Spleen (tissue), 11 donors: ENCODE measurements at regions not wholly inside any gene's neighbourhood (a gene's known extent, or its start where the extent isn't known, plus 50 kb on each side); places are given as distances from the start of the nearest gene placed in this dataset.

Experiments used
- DNase-seq: peaks from one replicate; pipeline ENCODE4 v3.0.0-alpha.2; 2020
- H3K27ac ChIP-seq, 8 donors: fragments of 200-600 bp; sonication (generic) in 7 of 8; 1 replicate in 4 of 8; 2 replicates in 4 of 8; pipeline versions ENCODE4 v1.5.0 to v1.8.0; 2016 to 2021; ENCODE audit warnings: inconsistent platforms in 4 of 8, mild to moderate bottlenecking in 4 of 8, moderate library complexity in 1 of 8
- H3K27me3 ChIP-seq, 7 donors: fragments of 200-600 bp; sonication (generic) in 6 of 7; replicated peaks in 1 of 7; 1 replicate in 4 of 7; 2 replicates in 3 of 7; pipeline versions ENCODE4 v1.5.0 to v1.8.0; 2016 to 2021; ENCODE audit warnings: inconsistent platforms in 3 of 7, mild to moderate bottlenecking in 1 of 7
- H3K36me3 ChIP-seq, 6 donors: fragments of 200-600 bp; sonication (generic) in 5 of 6; 1 replicate in 4 of 6; 2 replicates in 2 of 6; pipeline versions ENCODE4 v1.5.0 to v1.8.0; 2016 to 2021; ENCODE audit warnings: inconsistent platforms in 2 of 6
- H3K4me1 ChIP-seq, 6 donors: fragments of 200-600 bp; sonication (generic) in 5 of 6; 1 replicate in 3 of 6; 2 replicates in 3 of 6; pipeline versions ENCODE4 v1.5.0 to v1.8.0; 2016 to 2021; ENCODE audit warnings: inconsistent platforms in 3 of 6
- H3K4me3 ChIP-seq, 8 donors: fragments of 200-600 bp; sonication (generic) in 7 of 8; 1 replicate in 4 of 8; 2 replicates in 4 of 8; pipeline versions ENCODE4 v1.5.0 to v1.8.0; 2016 to 2021; ENCODE audit warnings: inconsistent platforms in 4 of 8, mild to moderate bottlenecking in 4 of 8, moderate library complexity in 2 of 8
- H3K9me3 ChIP-seq, 8 donors: fragments of 200-600 bp; sonication (generic) in 7 of 8; 1 replicate in 4 of 8; 2 replicates in 4 of 8; pipeline versions ENCODE4 v1.5.0 to v1.8.0; 2016 to 2021; ENCODE audit warnings: inconsistent platforms in 4 of 8
- POLR2A ChIP-seq, 3 donors: fragments of 450-650 bp; IDR thresholded peaks; one replicate each; pipeline ENCODE4 v1.5.1; 2017; ENCODE audit warnings: antibody characterized with exemption in 3 of 3, mild to moderate bottlenecking in 1 of 3
- POLR2AphosphoS5 ChIP-seq, 3 donors: sonication (generic); formaldehyde crosslinking; IDR thresholded peaks; one replicate each; pipeline ENCODE4 v1.5.1; 2017; ENCODE audit warnings: antibody characterized with exemption in 3 of 3
- WGBS, 5 donors: extraction: QIAGEN DNeasy Blood & Tissue Kit in 3 of 5; methylation state at CpG; one replicate each; pipeline versions ENCODE4 v1.1.5 to v1.1.7; 2013 to 2018; 5-methylcytosine and 5-hydroxymethylcytosine counted together
- intact Hi-C: fragments of 100-400 bp; cut with DNase I; formaldehyde crosslinking; loops from one replicate; pipeline ENCODE4 v1.15.0; 2023; ENCODE audit warnings: low total_unique reads
- TF ChIP-seq, protein P1 (sequence below), 11 experiments: fragments of 200-600 bp in 7 of 11; fragments of 450-650 bp in 4 of 11; sonication (generic) in 4 of 11; IDR thresholded peaks in 8 of 11; conservative IDR thresholded peaks in 3 of 11; 1 replicate in 7 of 11; 2 replicates in 4 of 11; pipeline versions ENCODE4 v1.4.0 to v1.8.0; 2016 to 2021; ENCODE audit warnings: antibody characterized with exemption in 11 of 11, inconsistent platforms in 4 of 11, mild to moderate bottlenecking in 1 of 11
- donor health status: healthy with polysubstance abuse.
- donor health status: DM: no; HTN: no; CAD: no; lungs with moderate emphysema.
- donor health status: DM: no; HTN: no; CAD: no.
- donor health status: Bipolar disorder and iron deficiency.
- donor health status: healthy.
- donor health status: DM: no; HTN: no; CAD: no.
- donor health status: DM: yes; HTN: yes; CAD: no.

DNA sequence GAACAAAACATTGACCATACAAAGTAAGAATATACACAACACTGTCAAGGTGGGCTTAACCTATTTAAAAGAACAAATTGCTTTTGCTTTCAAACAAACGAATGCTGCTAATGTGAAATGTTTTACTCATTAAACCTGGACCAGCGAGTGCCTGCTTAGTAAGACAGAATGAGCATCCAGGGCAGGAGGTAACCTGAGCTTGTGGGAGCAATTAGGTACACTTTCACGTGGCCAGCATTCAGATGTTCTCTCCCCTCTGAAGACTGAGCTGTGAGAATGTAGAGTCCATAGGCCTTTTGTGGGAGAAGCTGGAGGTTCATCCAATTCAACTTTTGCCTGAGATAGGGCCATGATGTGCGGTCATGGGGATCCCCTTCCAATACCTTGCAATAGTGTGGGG, 266.5 kb downstream of the TSN start:
- no peak overlapping the region for H3K27ac ChIP-seq
- TF ChIP-seq POLR2A (IDR thresholded peaks at IDR 0.05), result no peak
- TF ChIP-seq, protein P1, sequence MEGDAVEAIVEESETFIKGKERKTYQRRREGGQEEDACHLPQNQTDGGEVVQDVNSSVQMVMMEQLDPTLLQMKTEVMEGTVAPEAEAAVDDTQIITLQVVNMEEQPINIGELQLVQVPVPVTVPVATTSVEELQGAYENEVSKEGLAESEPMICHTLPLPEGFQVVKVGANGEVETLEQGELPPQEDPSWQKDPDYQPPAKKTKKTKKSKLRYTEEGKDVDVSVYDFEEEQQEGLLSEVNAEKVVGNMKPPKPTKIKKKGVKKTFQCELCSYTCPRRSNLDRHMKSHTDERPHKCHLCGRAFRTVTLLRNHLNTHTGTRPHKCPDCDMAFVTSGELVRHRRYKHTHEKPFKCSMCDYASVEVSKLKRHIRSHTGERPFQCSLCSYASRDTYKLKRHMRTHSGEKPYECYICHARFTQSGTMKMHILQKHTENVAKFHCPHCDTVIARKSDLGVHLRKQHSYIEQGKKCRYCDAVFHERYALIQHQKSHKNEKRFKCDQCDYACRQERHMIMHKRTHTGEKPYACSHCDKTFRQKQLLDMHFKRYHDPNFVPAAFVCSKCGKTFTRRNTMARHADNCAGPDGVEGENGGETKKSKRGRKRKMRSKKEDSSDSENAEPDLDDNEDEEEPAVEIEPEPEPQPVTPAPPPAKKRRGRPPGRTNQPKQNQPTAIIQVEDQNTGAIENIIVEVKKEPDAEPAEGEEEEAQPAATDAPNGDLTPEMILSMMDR (IDR thresholded peaks at IDR 0.05 in 8 of 11, conservative IDR thresholded peaks at IDR 0.05 in 3 of 11), result no peak
- TF ChIP-seq POLR2AphosphoS5 (IDR thresholded peaks at IDR 0.05), result no peak
- 83 to 95% (median 89%) methylated on average over 4 of the region's 4 CpGs for WGBS, 5 donors

DNA sequence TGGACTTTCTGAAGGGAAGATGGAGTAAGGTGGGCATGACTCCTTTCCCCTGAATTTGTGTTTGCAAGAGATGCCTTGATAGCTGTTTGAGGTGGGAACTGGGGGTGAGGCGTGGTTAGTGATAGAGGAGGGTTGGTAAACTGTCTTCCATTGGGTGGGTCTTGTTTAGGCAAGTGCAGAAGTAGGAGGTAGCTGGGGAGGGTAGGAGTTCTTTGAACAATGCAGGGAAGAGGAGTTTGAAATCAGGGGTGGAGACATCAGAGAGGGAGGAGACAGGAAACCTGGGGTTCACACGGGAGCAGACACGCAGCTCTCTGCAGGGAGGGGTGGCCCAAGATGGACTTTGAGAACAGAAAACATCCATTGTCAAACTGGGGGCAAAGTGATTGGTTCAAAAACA, 267.1 kb downstream of the TSN start:
- Histone ChIP-seq H3K27me3 (peaks cover 0 to 6% (median 0%) of the 10 kb centered on the region in 7 donors), H3K4me3 (no peak overlapping the region), H3K27ac (no peak overlapping the region), H3K36me3 (no peaks in the 10 kb centered on the region), H3K9me3 (no peaks in the 10 kb centered on the region), H3K4me1 (no peaks in the 10 kb centered on the region)
- TF ChIP-seq, protein P1 (IDR thresholded peaks at IDR 0.05 in 8 of 11, conservative IDR thresholded peaks at IDR 0.05 in 3 of 11), result no peak
- TF ChIP-seq POLR2AphosphoS5 (IDR thresholded peaks at IDR 0.05), result no peak
- TF ChIP-seq POLR2A (IDR thresholded peaks at IDR 0.05), result no peak
- 41 to 61% (median 50%) methylated on average over 3 of the region's 3 CpGs for WGBS, 5 donors
- intact Hi-C loops, result no loop called here
- no peak for DNase-seq

More for the DNA sequence above, 266.5 kb downstream of the TSN start:
- Histone ChIP-seq H3K27me3 (peaks cover 0 to 6% (median 0%) of the 10 kb centered on the region in 7 donors), H3K4me1 (no peaks in the 10 kb centered on the region), H3K36me3 (no peaks in the 10 kb centered on the region), H3K4me3 (no peak overlapping the region), H3K9me3 (no peaks in the 10 kb centered on the region)
- no peak for DNase-seq
- intact Hi-C loops, result no loop called here

DNA sequence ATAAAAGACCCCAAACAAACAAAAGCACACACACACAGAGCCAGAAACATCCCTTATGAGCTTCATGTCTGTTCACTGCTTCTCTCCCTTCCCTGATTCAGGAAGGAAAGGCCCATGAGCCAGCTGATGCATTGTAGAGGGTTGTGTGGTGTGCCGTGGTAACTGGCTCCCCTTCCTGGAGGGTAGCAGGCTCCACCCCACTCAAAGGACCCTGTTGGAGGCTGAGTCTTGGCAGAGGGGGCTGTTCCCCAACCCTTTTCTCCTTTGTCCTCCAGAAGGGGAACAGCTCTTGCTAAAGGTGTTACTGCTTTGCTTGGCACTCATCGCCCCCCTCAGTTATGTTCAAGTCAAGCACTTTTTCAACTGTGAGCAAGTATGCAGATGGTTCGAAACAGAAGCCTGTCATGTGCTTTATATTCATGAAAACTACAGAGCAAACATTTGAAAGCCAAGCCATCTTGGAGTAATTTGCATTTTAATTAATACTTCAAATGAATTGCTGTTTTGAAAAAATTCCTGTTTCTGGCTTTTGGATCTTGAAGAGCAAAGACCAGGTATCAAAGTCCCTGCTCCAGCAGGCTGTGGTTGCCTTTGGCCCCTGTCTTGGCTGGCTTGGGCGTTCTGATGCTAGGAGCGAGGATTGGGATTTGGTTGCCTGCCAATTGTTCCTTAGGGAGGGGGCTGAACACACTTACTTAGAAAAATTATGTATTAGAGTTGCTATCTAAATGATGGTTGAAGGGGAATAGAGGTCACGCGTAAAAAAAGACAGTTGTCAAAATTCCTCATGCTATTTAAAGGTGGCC, 267.8 kb downstream of the TSN start:
- Histone ChIP-seq H3K27me3 (peaks cover 0 to 6% (median 0%) of the 10 kb centered on the region in 7 donors), H3K9me3 (no peaks in the 10 kb centered on the region), H3K4me1 (no peaks in the 10 kb centered on the region), H3K27ac (no peak overlapping the region), H3K36me3 (no peaks in the 10 kb centered on the region), H3K4me3 (no peak overlapping the region)
- no peak for DNase-seq
- WGBS, 5 donors, result 59 to 67% (median 65%) methylated on average over 6 to 7 of the region's 7 CpGs
- TF ChIP-seq POLR2A (IDR thresholded peaks at IDR 0.05) (no peak), POLR2AphosphoS5 (IDR thresholded peaks at IDR 0.05) (no peak)
- TF ChIP-seq, protein P1 (IDR thresholded peaks at IDR 0.05 in 8 of 11, conservative IDR thresholded peaks at IDR 0.05 in 3 of 11), result no peak
- intact Hi-C loops, result no loop called here

DNA sequence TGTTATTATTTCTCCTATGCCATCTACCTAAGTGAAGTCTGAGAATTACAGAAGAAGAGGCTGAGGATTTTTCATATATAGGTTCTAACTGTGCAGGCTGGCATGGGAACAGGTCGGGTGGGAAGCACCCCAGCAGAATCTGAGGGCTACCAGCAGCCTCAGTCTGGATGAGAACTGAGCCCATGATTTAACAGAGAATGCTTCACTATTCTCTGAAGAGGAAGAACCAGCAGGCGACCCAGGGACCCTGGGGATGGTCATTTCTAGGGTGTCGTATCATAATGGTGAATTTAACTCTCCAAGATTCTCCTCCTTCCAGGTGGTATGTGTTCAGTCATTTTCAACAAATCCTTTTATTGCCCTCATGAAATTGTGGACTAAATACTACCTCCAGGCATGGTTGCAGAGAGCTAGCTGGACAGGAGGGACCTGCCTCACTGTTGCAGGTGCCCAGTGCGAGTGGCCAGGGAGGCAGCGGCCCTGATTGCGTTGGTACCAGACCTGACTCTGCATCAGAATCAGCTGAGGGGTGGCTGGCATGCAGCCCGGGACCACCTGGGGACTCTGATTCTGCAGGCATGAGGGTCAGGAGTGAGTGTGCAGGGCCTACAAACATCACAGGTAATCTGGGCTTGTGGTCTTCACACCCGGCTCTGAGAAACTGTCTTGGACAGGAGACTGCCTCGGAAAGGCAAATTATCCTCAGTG, 272.2 kb downstream of the TSN start:
- H3K36me3 ChIP-seq, result no peaks in the 10 kb centered on the region
- H3K27me3 ChIP-seq, result no peaks in the 10 kb centered on the region
- H3K4me1 ChIP-seq, result peaks cover 0 to 10% (median 3%) of the 10 kb centered on the region in 6 donors
- no peak overlapping the region for H3K27ac ChIP-seq
- H3K4me3 ChIP-seq, result no peak overlapping the region
- TF ChIP-seq POLR2A (IDR thresholded peaks at IDR 0.05), result no peak
- no peak for TF ChIP-seq POLR2AphosphoS5 (IDR thresholded peaks at IDR 0.05)
- TF ChIP-seq, protein P1 (IDR thresholded peaks at IDR 0.05 in 8 of 11, conservative IDR thresholded peaks at IDR 0.05 in 3 of 11), result no peak
- DNase-seq, result no peak
- intact Hi-C loops, result no loop called here
- H3K9me3 ChIP-seq, result no peaks in the 10 kb centered on the region
- WGBS, 5 donors, result 87 to 94% (median 89%) methylated on average over 8 to 9 of the region's 9 CpGs
